ENCODE measurements at regions not wholly inside any gene's neighbourhood (a gene's known extent, or its start where the extent isn't known, plus 50 kb on each side); places are given as distances from the start of the nearest gene placed in this dataset.
"Not testable (repeated sequence)": the region's sequence is repeated elsewhere in the genome, so short reads cannot be mapped to it uniquely, and the experiment has no call there.

DNA sequence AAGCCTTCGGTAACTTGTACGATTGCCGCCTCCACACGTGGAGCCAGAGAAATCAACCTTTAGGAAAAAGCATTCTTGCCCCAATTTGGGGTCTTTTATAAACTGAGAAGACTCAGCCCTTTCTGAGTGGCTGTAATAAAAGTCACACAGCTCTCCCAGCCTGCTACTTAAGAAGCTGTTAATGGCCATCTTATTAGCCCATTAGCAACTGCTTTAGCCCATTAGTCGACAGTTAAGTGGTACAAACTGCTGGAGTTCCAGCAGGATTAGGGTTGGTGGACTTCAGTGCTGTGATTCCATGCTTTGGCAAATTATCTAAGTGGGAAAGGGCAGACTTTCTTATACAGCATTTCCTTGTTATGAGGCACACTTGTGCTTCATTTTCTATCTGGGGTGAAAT lies 461.3 kb downstream of the RPS6KC1 start:
- TF ChIP-seq, protein P1, sequence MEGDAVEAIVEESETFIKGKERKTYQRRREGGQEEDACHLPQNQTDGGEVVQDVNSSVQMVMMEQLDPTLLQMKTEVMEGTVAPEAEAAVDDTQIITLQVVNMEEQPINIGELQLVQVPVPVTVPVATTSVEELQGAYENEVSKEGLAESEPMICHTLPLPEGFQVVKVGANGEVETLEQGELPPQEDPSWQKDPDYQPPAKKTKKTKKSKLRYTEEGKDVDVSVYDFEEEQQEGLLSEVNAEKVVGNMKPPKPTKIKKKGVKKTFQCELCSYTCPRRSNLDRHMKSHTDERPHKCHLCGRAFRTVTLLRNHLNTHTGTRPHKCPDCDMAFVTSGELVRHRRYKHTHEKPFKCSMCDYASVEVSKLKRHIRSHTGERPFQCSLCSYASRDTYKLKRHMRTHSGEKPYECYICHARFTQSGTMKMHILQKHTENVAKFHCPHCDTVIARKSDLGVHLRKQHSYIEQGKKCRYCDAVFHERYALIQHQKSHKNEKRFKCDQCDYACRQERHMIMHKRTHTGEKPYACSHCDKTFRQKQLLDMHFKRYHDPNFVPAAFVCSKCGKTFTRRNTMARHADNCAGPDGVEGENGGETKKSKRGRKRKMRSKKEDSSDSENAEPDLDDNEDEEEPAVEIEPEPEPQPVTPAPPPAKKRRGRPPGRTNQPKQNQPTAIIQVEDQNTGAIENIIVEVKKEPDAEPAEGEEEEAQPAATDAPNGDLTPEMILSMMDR (IDR thresholded peaks at IDR 0.05; ENCODE audit: low read depth, low read length) = no peak
- DNase-seq (ENCODE audit: extremely low read depth, low read depth) = no peak

DNA sequence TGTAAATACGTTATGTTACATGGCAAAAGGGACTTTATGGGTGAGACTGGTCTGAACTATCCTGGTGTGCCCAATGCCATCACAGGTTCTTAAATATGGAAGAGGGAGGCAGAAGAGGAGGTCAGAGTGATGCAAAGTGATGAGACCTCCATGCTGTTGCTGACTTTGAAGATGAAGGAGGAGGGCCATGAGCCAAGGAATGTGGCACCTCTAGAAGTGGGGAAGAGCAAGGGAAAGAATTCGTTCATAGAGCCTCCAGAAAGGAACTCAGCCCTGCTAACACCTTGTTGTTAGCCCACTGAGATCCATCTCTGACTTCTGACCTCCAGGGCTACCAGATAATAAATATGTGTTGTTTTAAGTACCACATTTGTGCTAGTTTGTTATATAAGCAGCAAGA lies 462.0 kb downstream of the RPS6KC1 start:
- no peak for DNase-seq (ENCODE audit: extremely low read depth, low read depth)

DNA sequence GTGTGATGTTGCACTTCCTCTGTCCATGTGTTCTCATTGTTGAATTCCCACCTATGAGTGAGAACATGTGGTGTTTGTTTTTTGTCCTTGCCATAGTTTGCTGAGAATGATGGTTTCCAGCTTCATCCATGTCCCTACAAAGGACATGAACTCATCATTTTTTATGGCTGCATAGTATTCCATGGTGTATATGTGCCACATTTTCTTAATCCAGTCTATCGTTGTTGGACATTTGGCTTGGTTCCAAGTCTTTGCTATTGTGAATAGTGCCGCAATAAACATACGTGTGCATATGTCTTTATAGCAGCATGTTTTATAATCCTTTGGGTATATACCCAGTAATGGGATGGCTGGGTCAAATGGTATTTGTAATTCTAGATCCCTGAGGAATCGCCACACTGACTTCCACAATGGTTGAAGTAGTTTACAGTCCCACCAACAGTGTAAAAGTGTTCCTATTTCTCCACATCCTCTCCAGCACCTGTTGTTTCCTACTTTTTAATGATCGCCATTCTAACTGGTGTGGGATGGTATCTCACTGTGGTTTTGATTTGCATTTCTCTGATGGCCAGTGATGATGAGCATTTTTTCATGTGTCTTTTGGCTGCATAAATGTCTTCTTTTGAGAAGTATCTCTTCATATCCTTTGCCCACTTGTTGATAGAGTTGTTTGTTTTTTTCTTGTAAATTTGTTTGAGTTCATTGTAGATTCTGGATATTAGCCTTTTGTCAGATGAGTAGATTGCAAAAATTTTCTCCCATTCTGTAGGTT lies 463.6 kb downstream of the RPS6KC1 start:
- not testable (repeated sequence) for DNase-seq (ENCODE audit: extremely low read depth, low read depth)

More for the DNA sequence above, 462.0 kb downstream of the RPS6KC1 start:
- TF ChIP-seq, protein P1 (IDR thresholded peaks at IDR 0.05; ENCODE audit: low read depth, low read length) = no peak

DNA sequence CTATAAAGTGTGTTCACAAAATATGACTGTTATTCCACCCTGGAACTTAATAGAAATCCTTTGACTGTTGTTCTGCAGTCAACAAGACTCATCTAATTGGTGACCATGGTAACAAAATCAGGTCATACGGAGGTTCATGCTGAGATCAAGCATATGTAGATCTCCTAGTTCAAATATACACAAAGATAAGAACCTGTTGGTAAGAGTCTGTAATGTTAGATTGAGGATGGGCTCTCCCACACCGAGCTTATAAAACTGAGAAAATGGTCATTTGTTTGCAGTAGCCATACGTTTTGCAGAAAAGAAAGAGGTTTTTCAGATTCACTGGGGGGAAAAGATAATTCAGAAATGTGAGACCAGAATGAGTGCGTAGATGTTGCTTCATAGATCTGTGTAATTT lies 468.1 kb downstream of the RPS6KC1 start:
- DNase-seq (ENCODE audit: extremely low read depth, low read depth) = no peak

DNA sequence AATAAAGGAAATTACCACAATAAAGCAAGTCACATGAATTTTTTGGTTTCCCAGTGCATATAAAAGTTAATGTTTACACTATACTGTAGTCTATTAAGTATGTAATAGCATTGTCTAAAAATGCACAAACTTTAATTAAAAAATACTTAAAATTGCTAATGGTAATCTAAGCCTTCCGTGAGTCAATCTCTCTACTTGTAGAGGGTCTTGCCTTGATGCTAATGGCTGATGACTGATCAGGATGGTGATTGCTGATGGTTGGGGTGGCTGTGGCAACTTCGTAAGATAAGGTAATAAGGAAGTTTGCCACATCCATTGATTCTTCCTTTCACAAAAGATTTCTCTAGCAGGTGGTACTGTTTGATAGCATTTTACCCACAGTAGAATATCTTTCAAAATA lies 466.6 kb upstream of the PROX1 start:
- TF ChIP-seq, protein P1 (IDR thresholded peaks at IDR 0.05; ENCODE audit: low read depth, low read length) = no peak
- no peak for DNase-seq (ENCODE audit: extremely low read depth, low read depth)

More for the DNA sequence above, 468.1 kb downstream of the RPS6KC1 start:
- TF ChIP-seq, protein P1 (IDR thresholded peaks at IDR 0.05; ENCODE audit: low read depth, low read length) = no peak

DNA sequence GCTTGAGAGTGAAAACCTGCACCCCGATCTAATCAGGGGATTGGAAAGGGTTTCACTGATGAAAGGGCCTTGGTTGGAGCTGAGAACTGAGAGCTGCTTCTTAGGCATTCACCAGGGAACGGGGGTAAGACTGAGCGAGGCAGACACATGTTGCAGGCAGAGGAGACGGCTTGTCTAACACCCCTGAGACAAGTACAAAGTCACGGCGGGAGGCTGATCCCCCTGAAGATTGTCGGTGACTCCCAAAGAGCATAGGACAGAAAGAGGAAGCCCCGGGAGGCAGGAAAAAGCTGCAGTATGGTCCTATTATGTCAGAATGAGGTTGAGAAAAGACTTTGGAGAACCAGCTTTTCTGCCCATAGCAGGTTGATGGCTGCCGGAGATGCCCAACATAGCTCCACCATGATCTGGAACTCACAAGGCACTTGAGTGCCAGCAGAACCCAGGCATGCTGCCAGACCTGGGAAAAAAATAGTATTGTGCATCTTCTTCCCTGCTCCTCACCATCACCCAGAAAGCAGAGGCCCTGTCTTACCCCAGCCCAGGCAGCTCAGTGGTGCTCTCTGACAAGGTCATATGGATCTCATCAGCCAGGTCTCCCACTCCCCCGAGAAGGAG lies 463.9 kb upstream of the PROX1 start:
- DNase-seq (ENCODE audit: extremely low read depth, low read depth) = no peak
- TF ChIP-seq, protein P1 (IDR thresholded peaks at IDR 0.05; ENCODE audit: low read depth, low read length) = no peak

DNA sequence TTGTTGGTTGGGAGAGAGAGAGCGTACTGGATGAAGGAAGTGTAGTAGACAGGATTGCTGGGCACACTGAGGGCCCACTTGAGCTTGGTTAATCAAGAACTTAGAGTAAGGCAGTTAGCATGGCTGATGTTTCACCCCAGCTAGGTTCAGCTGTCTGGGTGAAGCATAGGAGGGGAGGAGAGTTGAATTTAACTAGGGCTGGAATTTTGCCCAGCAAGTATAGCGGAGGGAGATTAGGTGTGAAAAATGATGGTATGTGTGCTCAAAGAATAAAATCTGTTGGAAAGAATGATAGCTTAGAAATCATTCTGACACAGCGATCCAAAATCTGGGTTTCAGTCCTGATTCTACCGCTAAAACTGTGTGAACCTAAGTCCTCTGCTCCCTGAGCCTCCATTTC lies 461.5 kb upstream of the PROX1 start:
- TF ChIP-seq, protein P1 (IDR thresholded peaks at IDR 0.05; ENCODE audit: low read depth, low read length) = no peak

More for the DNA sequence above, 461.5 kb upstream of the PROX1 start:
- no peak for DNase-seq (ENCODE audit: extremely low read depth, low read depth)

Measured in AG09319 (cell line).